ENCODE measurements at regions not wholly inside any gene's neighbourhood (a gene's known extent, or its start where the extent isn't known, plus 50 kb on each side); places are given as distances from the start of the nearest gene placed in this dataset.
"Not testable (repeated sequence)": the region's sequence is repeated elsewhere in the genome, so short reads cannot be mapped to it uniquely, and the experiment has no call there.

DNA sequence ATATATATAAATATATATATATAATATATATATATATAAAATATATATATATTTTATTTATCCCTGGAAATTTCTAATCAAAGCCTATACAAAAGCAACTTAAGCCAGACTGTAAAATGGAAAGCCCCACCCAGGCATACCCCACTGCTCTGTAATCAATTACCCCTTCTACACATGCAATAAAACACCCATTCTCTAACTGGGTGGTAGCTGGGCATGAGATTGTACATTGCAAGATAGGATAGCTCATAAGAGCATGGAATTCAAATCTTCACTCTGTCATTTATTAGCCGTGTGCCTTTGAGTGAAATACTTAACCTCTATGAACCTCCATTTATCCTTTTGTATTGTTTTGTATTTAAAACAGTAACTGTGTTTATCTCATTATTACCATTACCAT lies 405.3 kb upstream of the SLC30A5 start:
- no peaks in the 10 kb centered on the region for H3K4me1 ChIP-seq (ENCODE audit: insufficient read depth)
- no peak overlapping the region for H3K27ac ChIP-seq
- TF ChIP-seq POLR2A (IDR thresholded peaks at IDR 0.05) (no peak), EP300 (IDR thresholded peaks at IDR 0.05) (no peak)
- TF ChIP-seq, protein P1, sequence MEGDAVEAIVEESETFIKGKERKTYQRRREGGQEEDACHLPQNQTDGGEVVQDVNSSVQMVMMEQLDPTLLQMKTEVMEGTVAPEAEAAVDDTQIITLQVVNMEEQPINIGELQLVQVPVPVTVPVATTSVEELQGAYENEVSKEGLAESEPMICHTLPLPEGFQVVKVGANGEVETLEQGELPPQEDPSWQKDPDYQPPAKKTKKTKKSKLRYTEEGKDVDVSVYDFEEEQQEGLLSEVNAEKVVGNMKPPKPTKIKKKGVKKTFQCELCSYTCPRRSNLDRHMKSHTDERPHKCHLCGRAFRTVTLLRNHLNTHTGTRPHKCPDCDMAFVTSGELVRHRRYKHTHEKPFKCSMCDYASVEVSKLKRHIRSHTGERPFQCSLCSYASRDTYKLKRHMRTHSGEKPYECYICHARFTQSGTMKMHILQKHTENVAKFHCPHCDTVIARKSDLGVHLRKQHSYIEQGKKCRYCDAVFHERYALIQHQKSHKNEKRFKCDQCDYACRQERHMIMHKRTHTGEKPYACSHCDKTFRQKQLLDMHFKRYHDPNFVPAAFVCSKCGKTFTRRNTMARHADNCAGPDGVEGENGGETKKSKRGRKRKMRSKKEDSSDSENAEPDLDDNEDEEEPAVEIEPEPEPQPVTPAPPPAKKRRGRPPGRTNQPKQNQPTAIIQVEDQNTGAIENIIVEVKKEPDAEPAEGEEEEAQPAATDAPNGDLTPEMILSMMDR (IDR thresholded peaks at IDR 0.05), result no peak
- H3K9me3 ChIP-seq, result peaks cover 0 to 3% of the 10 kb centered on the region in 2 donors
- H3K27me3 ChIP-seq, result no peaks in the 10 kb centered on the region
- WGBS, 3 donors, result 64 to 73% (median 67%) methylated on average over 1 of the region's 1 CpG
- intact Hi-C loops (cut with DNase I), result no loop called here
- DNase-seq, result no peak
- H3K4me3 ChIP-seq, result no peak overlapping the region
- no peaks in the 10 kb centered on the region for H3K36me3 ChIP-seq

DNA sequence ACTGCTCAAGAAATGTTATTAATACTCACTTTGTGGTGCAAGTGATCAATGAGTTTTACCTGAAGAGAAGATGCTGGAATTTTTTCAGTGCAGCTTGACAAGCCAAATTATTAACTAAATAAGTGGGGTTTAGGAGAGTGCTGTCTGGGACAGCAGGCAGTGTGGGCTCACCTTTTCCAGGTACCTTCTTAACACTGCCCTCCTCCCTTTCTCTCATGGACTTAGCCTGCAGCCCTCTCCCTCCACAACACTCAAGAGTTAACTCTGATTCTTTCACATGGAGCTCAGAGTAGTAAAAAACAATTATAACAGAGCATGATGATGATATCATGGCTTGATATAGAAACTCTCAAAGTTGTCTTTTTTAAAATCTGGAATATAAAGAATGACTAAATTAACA lies 404.8 kb upstream of the SLC30A5 start:
- intact Hi-C loops (cut with DNase I), result no loop called here
- Histone ChIP-seq H3K27me3 (no peaks in the 10 kb centered on the region), H3K36me3 (no peaks in the 10 kb centered on the region), H3K4me3 (no peak overlapping the region), H3K9me3 (peaks cover 0 to 3% of the 10 kb centered on the region in 2 donors), H3K27ac (no peak overlapping the region), H3K4me1 (ENCODE audit: insufficient read depth) (no peaks in the 10 kb centered on the region)
- no peak for DNase-seq
- TF ChIP-seq, protein P1 (IDR thresholded peaks at IDR 0.05), result no peak
- TF ChIP-seq POLR2A (IDR thresholded peaks at IDR 0.05) (no peak), EP300 (IDR thresholded peaks at IDR 0.05) (no peak)

DNA sequence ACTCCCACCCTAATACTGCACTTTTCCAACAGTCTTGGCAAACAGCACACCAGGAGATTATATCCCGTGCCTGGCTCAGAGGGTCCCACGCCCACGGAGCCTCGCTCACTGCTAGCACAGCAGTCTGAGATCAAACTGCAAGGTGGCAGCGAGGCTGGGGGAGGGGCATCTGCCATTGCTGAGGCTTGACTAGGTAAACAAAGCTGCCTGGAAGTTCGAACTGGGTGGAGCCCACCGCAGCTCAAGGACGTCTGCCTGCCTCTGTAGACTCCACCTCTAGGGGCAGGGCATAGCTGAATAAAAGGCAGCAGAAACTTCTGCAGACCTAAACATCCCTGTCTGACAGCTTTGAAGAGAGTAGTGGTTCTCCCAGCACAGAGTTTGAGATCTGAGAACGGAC lies 401.9 kb upstream of the SLC30A5 start:
- DNase-seq; H3K4me1 ChIP-seq (ENCODE audit: insufficient read depth); H3K27me3 ChIP-seq; H3K9me3 ChIP-seq; H3K4me3 ChIP-seq; H3K27ac ChIP-seq; intact Hi-C loops (cut with DNase I); H3K36me3 ChIP-seq: not testable (repeated sequence)
- WGBS, 3 donors, result 83 to 87% (median 83%) methylated on average over 7 to 9 of the region's 9 CpGs

- DNase-seq, result no peak
- no peaks in the 10 kb centered on the region for H3K27me3 ChIP-seq
- H3K4me1 ChIP-seq (ENCODE audit: insufficient read depth), result no peaks in the 10 kb centered on the region
- no peak overlapping the region for H3K4me3 ChIP-seq
- H3K36me3 ChIP-seq, result no peaks in the 10 kb centered on the region
- H3K27ac ChIP-seq, result no peak overlapping the region
- H3K9me3 ChIP-seq, result no peaks in the 10 kb centered on the region
- TF ChIP-seq, protein P1 (IDR thresholded peaks at IDR 0.05), result no peak
- TF ChIP-seq EP300 (IDR thresholded peaks at IDR 0.05) (no peak), POLR2A (IDR thresholded peaks at IDR 0.05) (no peak)
- 78 to 89% (median 83%) methylated on average over 4 of the region's 4 CpGs for WGBS, 3 donors
- intact Hi-C loops (cut with DNase I), result no loop called here
These were observed 395.5 kb upstream of the SLC30A5 start for GRCh38 chr5:68698025-68698940.

DNA sequence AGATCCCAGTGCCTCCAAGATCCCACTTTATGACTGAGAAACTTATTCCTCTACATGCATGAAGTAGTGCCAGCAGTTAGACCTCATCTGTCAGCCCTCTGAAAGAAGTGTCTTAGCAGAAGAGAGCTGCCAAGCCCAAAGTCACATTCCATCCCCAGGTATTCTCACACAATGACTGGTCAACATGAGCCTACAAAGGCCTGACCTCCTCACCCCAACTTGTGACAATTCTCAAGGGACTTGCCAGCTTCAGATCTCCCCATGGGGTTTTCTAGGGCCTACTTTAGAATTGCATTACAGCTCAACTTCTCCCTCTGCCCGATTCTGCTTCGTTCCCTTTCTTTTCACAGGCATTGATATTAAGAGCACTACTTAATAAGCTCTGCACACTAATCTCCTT lies 393.8 kb upstream of the SLC30A5 start:
- H3K4me3 ChIP-seq, result no peak overlapping the region
- DNase-seq, result no peak
- 86 to 94% (median 88%) methylated on average over 2 of the region's 2 CpGs for WGBS, 3 donors
- intact Hi-C loops (cut with DNase I), result no loop called here
- H3K27me3 ChIP-seq, result no peaks in the 10 kb centered on the region
- H3K36me3 ChIP-seq, result no peaks in the 10 kb centered on the region
- H3K4me1 ChIP-seq (ENCODE audit: insufficient read depth), result no peaks in the 10 kb centered on the region
- H3K9me3 ChIP-seq, result no peaks in the 10 kb centered on the region
- TF ChIP-seq EP300 (IDR thresholded peaks at IDR 0.05) (no peak), POLR2A (IDR thresholded peaks at IDR 0.05) (no peak)
- TF ChIP-seq, protein P1 (IDR thresholded peaks at IDR 0.05), result no peak
- no peak overlapping the region for H3K27ac ChIP-seq

Data from ovary (tissue), 7 donors.